Activated naive CD8-positive, alpha-beta T cell treated with anti-CD3 and anti-CD28 coated beads, Interleukin-2, amount 10 ng/mL, durations not matched to agents 7 days and 5 days (primary cell): ENCODE measurements at regions not wholly inside any gene's neighbourhood (a gene's known extent, or its start where the extent isn't known, plus 50 kb on each side); places are given as distances from the start of the nearest gene placed in this dataset.

Experiments
- ATAC-seq: fragments of 150-1000 bp; cut with Tn5 transposase; one replicate; pipeline ENCODE4 v1.10.0; 2021; ENCODE audit warnings: low read depth, moderate library complexity
- POLR2A ChIA-PET: fragments of 350-600 bp; sonication (Branson Sonifier 250); formaldehyde crosslinking; loops from one replicate; lab custom pipeline; 2021; ENCODE audit warnings: antibody characterized with exemption; lab: Charles Lee
- DNase-seq: peaks from one replicate; pipeline ENCODE4 v3.0.0; 2021
- H3K27ac Mint-ChIP-seq: one replicate; pipeline ENCODE4 v1.8.0; 2022; ENCODE audit warnings: mild to moderate bottlenecking, mixed read lengths
- H3K27me3 Mint-ChIP-seq: one replicate; pipeline ENCODE4 v1.8.0; 2022; ENCODE audit warnings: mild to moderate bottlenecking, moderate library complexity, mixed read lengths
- H3K36me3 Mint-ChIP-seq: one replicate; pipeline ENCODE4 v1.8.0; 2021; ENCODE audit warnings: mild to moderate bottlenecking, mixed read lengths
- H3K4me1 Mint-ChIP-seq: one replicate; pipeline ENCODE4 v1.8.0; 2021; ENCODE audit warnings: mixed read lengths
- H3K4me3 Mint-ChIP-seq: one replicate; pipeline ENCODE4 v1.8.0; 2022; ENCODE audit warnings: mild to moderate bottlenecking, moderate library complexity, mixed read lengths
- H3K9me3 Mint-ChIP-seq: one replicate; pipeline ENCODE4 v1.8.0; 2021; ENCODE audit warnings: mixed read lengths

GRCh38 chr9:93372391-93372790 lies 79.1 kb upstream of the FAM120A start:
- H3K27me3 Mint-ChIP-seq = peaks cover 20% of the 10 kb centered on the region
- no peak for DNase-seq
- peaks cover 5% of the 10 kb centered on the region for H3K9me3 Mint-ChIP-seq
- no peak overlapping the region for H3K27ac Mint-ChIP-seq
- H3K36me3 Mint-ChIP-seq = no peaks in the 10 kb centered on the region
- no peak overlapping the region for H3K4me3 Mint-ChIP-seq
- H3K4me1 Mint-ChIP-seq = no peaks in the 10 kb centered on the region
- POLR2A ChIA-PET = no interaction called here
- ATAC-seq = no peak

- H3K4me3 Mint-ChIP-seq = no peak overlapping the region
- H3K27ac Mint-ChIP-seq = no peak overlapping the region
- peaks cover 30% of the 10 kb centered on the region for H3K27me3 Mint-ChIP-seq
- DNase-seq = no peak
- no peaks in the 10 kb centered on the region for H3K36me3 Mint-ChIP-seq
- no peak for ATAC-seq
- H3K4me1 Mint-ChIP-seq = no peaks in the 10 kb centered on the region
- POLR2A ChIA-PET = no interaction called here
- peaks cover 2% of the 10 kb centered on the region for H3K9me3 Mint-ChIP-seq
Measured at GRCh38 chr9:93376411-93376810, 75.1 kb upstream of the FAM120A start.

- no peak for ATAC-seq
- POLR2A ChIA-PET = no interaction called here
- no peaks in the 10 kb centered on the region for H3K36me3 Mint-ChIP-seq
- no peak overlapping the region for H3K4me3 Mint-ChIP-seq
- DNase-seq = no peak
- no peaks in the 10 kb centered on the region for H3K4me1 Mint-ChIP-seq
- no peak overlapping the region for H3K27ac Mint-ChIP-seq
- peaks cover 38% of the 10 kb centered on the region for H3K27me3 Mint-ChIP-seq
- no peaks in the 10 kb centered on the region for H3K9me3 Mint-ChIP-seq
Measured at GRCh38 chr9:93378276-93378675, 73.2 kb upstream of the FAM120A start.

GRCh38 chr9:93379051-93379450 lies 72.4 kb upstream of the FAM120A start:
- Mint-ChIP-seq H3K36me3 (no peaks in the 10 kb centered on the region), H3K27me3 (peaks cover 42% of the 10 kb centered on the region), H3K4me3 (no peak overlapping the region), H3K9me3 (no peaks in the 10 kb centered on the region), H3K4me1 (no peaks in the 10 kb centered on the region), H3K27ac (no peak overlapping the region)
- DNase-seq (no peak), ATAC-seq (no peak)
- POLR2A ChIA-PET = no interaction called here

- Mint-ChIP-seq H3K4me1 (no peaks in the 10 kb centered on the region), H3K27me3 (peaks cover 52% of the 10 kb centered on the region), H3K36me3 (no peaks in the 10 kb centered on the region), H3K4me3 (no peak overlapping the region), H3K9me3 (no peaks in the 10 kb centered on the region), H3K27ac (no peak overlapping the region)
- ATAC-seq (no peak), DNase-seq (no peak)
- POLR2A ChIA-PET = no interaction called here
Measured at GRCh38 chr9:93380410-93381060, 71.0 kb upstream of the FAM120A start.

GRCh38 chr9:93387791-93388190 lies 63.7 kb upstream of the FAM120A start:
- H3K27me3 Mint-ChIP-seq = peaks cover 36% of the 10 kb centered on the region
- no peak overlapping the region for H3K4me3 Mint-ChIP-seq
- H3K27ac Mint-ChIP-seq = no peak overlapping the region
- no peaks in the 10 kb centered on the region for H3K36me3 Mint-ChIP-seq
- H3K4me1 Mint-ChIP-seq = no peaks in the 10 kb centered on the region
- no peak for DNase-seq
- no peak for ATAC-seq
- H3K9me3 Mint-ChIP-seq = no peaks in the 10 kb centered on the region
- POLR2A ChIA-PET = no interaction called here

- H3K36me3 Mint-ChIP-seq = no peaks in the 10 kb centered on the region
- POLR2A ChIA-PET = no interaction called here
- no peak for DNase-seq
- no peaks in the 10 kb centered on the region for H3K9me3 Mint-ChIP-seq
- no peak overlapping the region for H3K4me3 Mint-ChIP-seq
- no peaks in the 10 kb centered on the region for H3K4me1 Mint-ChIP-seq
- ATAC-seq = no peak
- H3K27me3 Mint-ChIP-seq = peaks cover 13% of the 10 kb centered on the region
- H3K27ac Mint-ChIP-seq = no peak overlapping the region
Measured at GRCh38 chr9:93390953-93391515, 60.5 kb upstream of the FAM120A start.

GRCh38 chr9:93391898-93392297 lies 59.6 kb upstream of the FAM120A start:
- H3K27me3 Mint-ChIP-seq = peaks cover 19% of the 10 kb centered on the region
- ATAC-seq (no peak), DNase-seq (no peak)
- H3K27ac Mint-ChIP-seq = no peak overlapping the region
- H3K4me1 Mint-ChIP-seq = no peaks in the 10 kb centered on the region
- no peak overlapping the region for H3K4me3 Mint-ChIP-seq
- POLR2A ChIA-PET = no interaction called here
- H3K9me3 Mint-ChIP-seq = no peaks in the 10 kb centered on the region
- no peaks in the 10 kb centered on the region for H3K36me3 Mint-ChIP-seq

- Mint-ChIP-seq H3K27ac (no peak overlapping the region), H3K36me3 (no peaks in the 10 kb centered on the region), H3K4me1 (no peaks in the 10 kb centered on the region), H3K9me3 (no peaks in the 10 kb centered on the region), H3K27me3 (peaks cover 9% of the 10 kb centered on the region), H3K4me3 (no peak overlapping the region)
- no peak for DNase-seq
- POLR2A ChIA-PET = no interaction called here
- no peak for ATAC-seq
Measured at GRCh38 chr9:93392974-93393373, 58.5 kb upstream of the FAM120A start.
